Duodenal mucosa (tissue), 2 donors: ENCODE measurements at regions not wholly inside any gene's neighbourhood (a gene's known extent, or its start where the extent isn't known, plus 50 kb on each side); places are given as distances from the start of the nearest gene placed in this dataset.

Source experiments
- H3K27ac ChIP-seq: one replicate; pipeline ENCODE4 v1.7.0; 2013; ENCODE audit warnings: low read depth, low read length
- H3K27me3 ChIP-seq, 2 donors: one replicate each; pipeline ENCODE4 v1.7.0; 2013; ENCODE audit warnings: low read length in 2 of 2, control low read depth in 1 of 2; ENCODE audit not compliant: insufficient read depth in 2 of 2, control insufficient read depth in 1 of 2
- H3K36me3 ChIP-seq, 2 donors: one replicate each; pipeline ENCODE4 v1.7.0; 2013; ENCODE audit warnings: low read length in 2 of 2, control low read depth in 1 of 2; ENCODE audit not compliant: insufficient read depth in 2 of 2, control insufficient read depth in 1 of 2
- H3K4me1 ChIP-seq, 2 donors: one replicate each; pipeline ENCODE4 v1.7.0; 2013; ENCODE audit warnings: low read length in 2 of 2, control low read depth in 1 of 2; ENCODE audit not compliant: insufficient read depth in 2 of 2, control insufficient read depth in 1 of 2
- H3K4me3 ChIP-seq, 2 donors: one replicate each; pipeline ENCODE4 v1.7.0; 2013; ENCODE audit warnings: low read length in 2 of 2, low read depth in 1 of 2
- H3K9ac ChIP-seq, 2 donors: one replicate each; pipeline ENCODE4 v1.7.0; 2013; ENCODE audit warnings: low read length in 2 of 2, low read depth in 1 of 2
- H3K9me3 ChIP-seq, 2 donors: one replicate each; pipeline ENCODE4 v1.7.0; 2013; ENCODE audit warnings: low read length in 2 of 2, control low read depth in 1 of 2; ENCODE audit not compliant: control insufficient read depth in 1 of 2

- Histone ChIP-seq H3K4me1 (no peaks in the 10 kb centered on the region), H3K36me3 (no peaks in the 10 kb centered on the region), H3K9me3 (no peaks in the 10 kb centered on the region), H3K9ac (no peak overlapping the region), H3K4me3 (no peak overlapping the region), H3K27ac (no peak overlapping the region), H3K27me3 (no peaks in the 10 kb centered on the region)
Measured at GRCh38 chr2:16167870-16168426, 227.6 kb downstream of the MYCN start.

GRCh38 chr2:16167451-16167861, 227.1 kb downstream of the MYCN start:
- H3K36me3 ChIP-seq, result no peaks in the 10 kb centered on the region
- no peak overlapping the region for H3K27ac ChIP-seq
- H3K9me3 ChIP-seq, result no peaks in the 10 kb centered on the region
- no peak overlapping the region for H3K9ac ChIP-seq
- H3K4me3 ChIP-seq, result no peak overlapping the region
- no peaks in the 10 kb centered on the region for H3K4me1 ChIP-seq
- H3K27me3 ChIP-seq, result no peaks in the 10 kb centered on the region

GRCh38 chr2:16166327-16166981, 226.1 kb downstream of the MYCN start:
- H3K27ac ChIP-seq, result no peak overlapping the region
- no peaks in the 10 kb centered on the region for H3K36me3 ChIP-seq
- H3K9ac ChIP-seq, result no peak overlapping the region
- no peaks in the 10 kb centered on the region for H3K9me3 ChIP-seq
- H3K27me3 ChIP-seq, result no peaks in the 10 kb centered on the region
- no peaks in the 10 kb centered on the region for H3K4me1 ChIP-seq
- H3K4me3 ChIP-seq, result no peak overlapping the region

GRCh38 chr2:16165518-16166326, 225.4 kb downstream of the MYCN start:
- Histone ChIP-seq H3K36me3 (no peaks in the 10 kb centered on the region), H3K27me3 (no peaks in the 10 kb centered on the region), H3K4me1 (no peaks in the 10 kb centered on the region), H3K9me3 (no peaks in the 10 kb centered on the region), H3K4me3 (no peak overlapping the region), H3K27ac (no peak overlapping the region), H3K9ac (no peak overlapping the region)

- H3K4me3 ChIP-seq, result no peak overlapping the region
- no peaks in the 10 kb centered on the region for H3K9me3 ChIP-seq
- no peaks in the 10 kb centered on the region for H3K4me1 ChIP-seq
- no peaks in the 10 kb centered on the region for H3K36me3 ChIP-seq
- H3K27me3 ChIP-seq, result no peaks in the 10 kb centered on the region
- no peak overlapping the region for H3K9ac ChIP-seq
- no peak overlapping the region for H3K27ac ChIP-seq
Measured at GRCh38 chr2:16162491-16163040, 222.2 kb downstream of the MYCN start.

- Histone ChIP-seq H3K9me3 (no peaks in the 10 kb centered on the region), H3K27ac (no peak overlapping the region), H3K9ac (no peak overlapping the region), H3K27me3 (no peaks in the 10 kb centered on the region), H3K4me3 (no peak overlapping the region), H3K4me1 (no peaks in the 10 kb centered on the region), H3K36me3 (no peaks in the 10 kb centered on the region)
Measured at GRCh38 chr2:16161768-16162490, 221.6 kb downstream of the MYCN start.

- Histone ChIP-seq H3K4me3 (no peak overlapping the region), H3K36me3 (no peaks in the 10 kb centered on the region), H3K4me1 (no peaks in the 10 kb centered on the region), H3K27me3 (no peaks in the 10 kb centered on the region), H3K9ac (no peak overlapping the region), H3K9me3 (no peaks in the 10 kb centered on the region), H3K27ac (no peak overlapping the region)
Measured at GRCh38 chr2:16161085-16161565, 220.8 kb downstream of the MYCN start.

GRCh38 chr2:16160281-16161084, 220.1 kb downstream of the MYCN start:
- Histone ChIP-seq H3K9ac (no peak overlapping the region), H3K27me3 (no peaks in the 10 kb centered on the region), H3K4me1 (no peaks in the 10 kb centered on the region), H3K4me3 (no peak overlapping the region), H3K27ac (no peak overlapping the region), H3K36me3 (no peaks in the 10 kb centered on the region), H3K9me3 (no peaks in the 10 kb centered on the region)

- H3K27me3 ChIP-seq, result no peaks in the 10 kb centered on the region
- no peaks in the 10 kb centered on the region for H3K36me3 ChIP-seq
- no peaks in the 10 kb centered on the region for H3K4me1 ChIP-seq
- H3K9ac ChIP-seq, result no peak overlapping the region
- no peak overlapping the region for H3K4me3 ChIP-seq
- H3K9me3 ChIP-seq, result no peaks in the 10 kb centered on the region
- no peak overlapping the region for H3K27ac ChIP-seq
Measured at GRCh38 chr2:16156411-16156810, 216.1 kb downstream of the MYCN start.
